ENCODE measurements at regions not wholly inside any gene's neighbourhood (a gene's known extent, or its start where the extent isn't known, plus 50 kb on each side); places are given as distances from the start of the nearest gene placed in this dataset.

DNA sequence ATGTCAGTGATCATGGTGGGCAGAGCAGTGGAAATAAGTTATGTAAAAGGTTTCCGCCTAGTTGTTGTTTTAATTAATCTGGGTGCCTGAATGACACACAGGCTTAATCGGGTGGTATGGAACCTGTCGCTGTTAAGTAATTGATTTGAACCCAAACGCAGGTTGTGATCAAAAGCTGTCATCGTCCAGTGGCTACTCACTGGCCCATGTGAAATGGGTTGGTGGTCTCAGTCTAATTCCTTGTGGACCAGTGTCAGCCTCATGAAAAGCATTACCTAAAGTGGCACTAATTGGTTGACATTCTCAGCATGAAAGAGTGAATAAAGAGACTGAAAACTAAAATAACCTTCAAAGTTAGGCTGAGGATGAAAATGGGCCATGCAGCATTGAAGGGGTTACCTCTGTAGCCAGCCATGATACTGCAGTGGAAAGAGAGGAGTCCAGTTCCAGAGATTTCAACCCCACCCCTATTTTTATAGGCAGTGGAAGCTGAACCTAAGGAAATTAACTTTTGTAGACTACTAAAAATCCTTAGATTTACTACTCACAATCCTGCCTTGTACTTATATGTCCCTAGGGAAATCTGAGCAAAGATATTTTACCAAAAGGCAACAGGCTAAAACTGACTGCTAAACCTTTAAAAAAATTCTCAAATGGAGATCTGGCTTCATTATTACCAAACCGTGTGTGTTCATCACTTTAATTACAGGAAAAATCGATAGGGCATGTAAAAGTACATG is 251.7 kb upstream of the TENM3 start:
- Histone ChIP-seq H3K4me3 (ENCODE audit: low read depth in 1 of 2, low read length in 1 of 2) (no peak overlapping the region), H3K4me1 (ENCODE audit: control insufficient read depth in 1 of 2, insufficient read depth in 1 of 2, low read depth in 1 of 2, low read length in 1 of 2) (no peaks in the 10 kb centered on the region), H3K27ac (no peak overlapping the region), H3K36me3 (no peaks in the 10 kb centered on the region), H3K9me3 (no peaks in the 10 kb centered on the region), H3K27me3 (no peaks in the 10 kb centered on the region)
- TF ChIP-seq CTCF (IDR thresholded peaks at IDR 0.05), result no peak

DNA sequence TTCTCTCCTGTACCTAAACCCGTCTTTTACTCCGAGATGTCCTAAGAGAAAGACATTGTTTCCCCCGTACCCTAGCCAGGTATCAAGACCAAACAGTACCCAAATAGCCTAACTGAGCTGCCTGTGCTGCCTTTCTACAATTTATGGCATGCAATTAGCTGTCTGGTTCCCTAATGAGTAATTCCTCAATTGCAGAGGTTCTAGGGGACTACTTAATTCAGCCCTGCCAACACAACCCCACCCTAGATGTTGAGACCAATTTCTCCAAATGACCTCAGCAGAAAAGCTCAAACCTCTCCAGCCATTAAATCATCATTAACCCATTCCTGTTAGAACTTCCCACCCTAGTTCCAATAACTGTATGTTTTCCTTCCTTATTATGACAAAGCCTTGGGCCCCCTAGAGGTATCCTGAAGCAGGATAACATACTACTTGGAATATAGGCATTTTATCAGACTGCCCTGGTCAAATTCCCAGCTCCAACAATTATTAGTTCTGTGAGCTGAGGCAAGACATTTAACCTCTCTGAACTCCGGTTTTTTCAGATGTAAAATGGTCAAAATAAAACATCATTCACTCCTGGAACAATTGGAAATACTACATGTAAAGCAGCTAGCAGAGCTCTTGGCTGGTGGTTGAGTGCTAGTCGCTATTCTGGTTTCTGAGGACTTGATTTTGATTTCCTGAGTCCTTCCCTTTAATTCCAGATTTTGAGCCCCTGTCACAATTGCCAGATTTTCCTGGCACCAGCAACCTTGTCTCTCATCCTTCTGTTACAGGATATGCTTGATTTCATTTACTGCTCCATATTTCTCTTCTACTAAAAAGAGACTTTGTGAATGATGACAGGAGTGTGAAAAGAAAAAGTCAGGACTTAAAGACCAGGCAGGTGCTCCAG is 244.6 kb upstream of the TENM3 start:
- Histone ChIP-seq H3K27me3 (no peaks in the 10 kb centered on the region), H3K27ac (no peak overlapping the region), H3K4me3 (ENCODE audit: low read depth in 1 of 2, low read length in 1 of 2) (no peak overlapping the region), H3K9me3 (no peaks in the 10 kb centered on the region), H3K4me1 (ENCODE audit: control insufficient read depth in 1 of 2, insufficient read depth in 1 of 2, low read depth in 1 of 2, low read length in 1 of 2) (no peaks in the 10 kb centered on the region), H3K36me3 (no peaks in the 10 kb centered on the region)
- no peak for TF ChIP-seq CTCF (IDR thresholded peaks at IDR 0.05)

- Histone ChIP-seq H3K27ac (no peak overlapping the region), H3K4me3 (ENCODE audit: low read depth in 1 of 2, low read length in 1 of 2) (no peak overlapping the region), H3K27me3 (no peaks in the 10 kb centered on the region), H3K9me3 (no peaks in the 10 kb centered on the region), H3K4me1 (ENCODE audit: control insufficient read depth in 1 of 2, insufficient read depth in 1 of 2, low read depth in 1 of 2, low read length in 1 of 2) (no peaks in the 10 kb centered on the region), H3K36me3 (no peaks in the 10 kb centered on the region)
- TF ChIP-seq CTCF (IDR thresholded peaks at IDR 0.05), result no peak
Observed at GRCh38 chr4:182000077-182000476, 243.1 kb upstream of the TENM3 start.

DNA sequence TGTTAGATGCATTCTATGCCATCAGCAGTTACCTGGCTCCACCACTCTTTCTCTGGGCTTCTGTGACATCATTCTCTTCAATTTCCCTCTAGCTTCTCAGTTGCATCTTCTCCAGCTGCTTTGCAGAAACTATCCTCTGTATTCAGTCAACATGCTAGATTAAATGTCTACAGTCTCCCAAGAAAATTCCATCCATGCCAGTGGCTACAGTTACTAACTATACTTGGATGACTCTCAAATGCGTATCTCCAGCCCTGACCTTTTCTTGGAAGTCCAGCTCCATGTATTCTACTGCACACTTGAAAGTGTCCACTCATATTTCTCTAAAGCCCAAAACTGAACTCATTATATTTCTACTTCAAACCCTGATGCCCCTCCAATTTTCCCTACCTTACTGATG is 232.3 kb upstream of the TENM3 start:
- no peak overlapping the region for H3K4me3 ChIP-seq (ENCODE audit: low read depth in 1 of 2, low read length in 1 of 2)
- H3K4me1 ChIP-seq (ENCODE audit: control insufficient read depth in 1 of 2, insufficient read depth in 1 of 2, low read depth in 1 of 2, low read length in 1 of 2), result no peaks in the 10 kb centered on the region
- H3K36me3 ChIP-seq, result no peaks in the 10 kb centered on the region
- H3K27ac ChIP-seq, result no peak overlapping the region
- H3K27me3 ChIP-seq, result no peaks in the 10 kb centered on the region
- no peak for TF ChIP-seq CTCF (IDR thresholded peaks at IDR 0.05)
- H3K9me3 ChIP-seq, result no peaks in the 10 kb centered on the region

DNA sequence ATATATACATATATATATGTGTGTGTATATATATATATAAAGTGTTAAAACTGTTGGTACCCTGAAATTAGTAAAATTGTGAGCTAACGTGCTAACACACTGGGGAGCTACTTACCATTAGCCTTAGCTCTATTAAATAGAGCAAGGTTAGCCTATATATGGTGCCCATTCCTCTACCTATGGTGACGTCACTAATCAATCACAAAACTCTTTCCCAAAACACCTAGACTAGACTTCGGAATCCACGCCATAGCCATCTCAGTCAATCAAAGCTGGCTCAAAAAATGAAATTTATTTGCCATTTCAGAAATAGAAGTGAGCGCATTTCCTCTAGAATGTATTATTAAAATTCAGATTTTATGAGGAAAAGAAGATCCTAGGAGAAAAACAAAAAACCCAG is 229.0 kb upstream of the TENM3 start:
- Histone ChIP-seq H3K27me3 (no peaks in the 10 kb centered on the region), H3K9me3 (no peaks in the 10 kb centered on the region), H3K4me3 (ENCODE audit: low read depth in 1 of 2, low read length in 1 of 2) (no peak overlapping the region), H3K27ac (no peak overlapping the region), H3K36me3 (no peaks in the 10 kb centered on the region), H3K4me1 (ENCODE audit: control insufficient read depth in 1 of 2, insufficient read depth in 1 of 2, low read depth in 1 of 2, low read length in 1 of 2) (no peaks in the 10 kb centered on the region)
- TF ChIP-seq CTCF (IDR thresholded peaks at IDR 0.05), result no peak
